ENCODE measurements at regions not wholly inside any gene's neighbourhood (a gene's known extent, or its start where the extent isn't known, plus 50 kb on each side); places are given as distances from the start of the nearest gene placed in this dataset.

DNA sequence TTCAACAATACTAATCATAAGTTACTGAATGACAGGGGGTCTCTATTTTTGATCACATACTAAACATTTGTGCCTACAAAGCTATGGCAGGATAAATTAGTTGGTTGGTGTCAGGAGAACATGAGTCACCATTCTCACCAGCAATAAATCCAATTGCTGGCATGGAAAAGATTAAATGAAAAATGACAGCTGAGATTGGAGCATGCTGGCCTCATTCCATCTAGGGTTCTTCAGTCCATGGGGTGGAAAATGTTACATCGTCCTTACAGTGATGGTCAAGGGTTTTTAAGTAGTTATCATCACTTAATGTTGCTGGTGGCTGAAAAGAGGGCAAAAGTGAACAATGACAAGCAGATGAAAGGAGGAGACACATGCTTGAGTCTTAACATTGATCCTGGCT lies 180.1 kb upstream of the BCL6 start:
- peaks cover 2% of the 10 kb centered on the region for H3K9me3 Mint-ChIP-seq (ENCODE audit: unreplicated experiment)
- H3K36me3 Mint-ChIP-seq (ENCODE audit: unreplicated experiment), result peaks cover 5% of the 10 kb centered on the region
- H3K4me3 Mint-ChIP-seq (ENCODE audit: unreplicated experiment), result no peak overlapping the region
- no peak for DNase-seq
- TF ChIP-seq, protein P1, sequence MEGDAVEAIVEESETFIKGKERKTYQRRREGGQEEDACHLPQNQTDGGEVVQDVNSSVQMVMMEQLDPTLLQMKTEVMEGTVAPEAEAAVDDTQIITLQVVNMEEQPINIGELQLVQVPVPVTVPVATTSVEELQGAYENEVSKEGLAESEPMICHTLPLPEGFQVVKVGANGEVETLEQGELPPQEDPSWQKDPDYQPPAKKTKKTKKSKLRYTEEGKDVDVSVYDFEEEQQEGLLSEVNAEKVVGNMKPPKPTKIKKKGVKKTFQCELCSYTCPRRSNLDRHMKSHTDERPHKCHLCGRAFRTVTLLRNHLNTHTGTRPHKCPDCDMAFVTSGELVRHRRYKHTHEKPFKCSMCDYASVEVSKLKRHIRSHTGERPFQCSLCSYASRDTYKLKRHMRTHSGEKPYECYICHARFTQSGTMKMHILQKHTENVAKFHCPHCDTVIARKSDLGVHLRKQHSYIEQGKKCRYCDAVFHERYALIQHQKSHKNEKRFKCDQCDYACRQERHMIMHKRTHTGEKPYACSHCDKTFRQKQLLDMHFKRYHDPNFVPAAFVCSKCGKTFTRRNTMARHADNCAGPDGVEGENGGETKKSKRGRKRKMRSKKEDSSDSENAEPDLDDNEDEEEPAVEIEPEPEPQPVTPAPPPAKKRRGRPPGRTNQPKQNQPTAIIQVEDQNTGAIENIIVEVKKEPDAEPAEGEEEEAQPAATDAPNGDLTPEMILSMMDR (IDR thresholded peaks at IDR 0.05; ENCODE audit: partially characterized antibody, unreplicated experiment), result no peak
- no peak overlapping the region for H3K27ac Mint-ChIP-seq (ENCODE audit: unreplicated experiment)
- no peaks in the 10 kb centered on the region for H3K27me3 Mint-ChIP-seq (ENCODE audit: unreplicated experiment)
- H3K4me1 Mint-ChIP-seq (ENCODE audit: low read depth, unreplicated experiment), result no peaks in the 10 kb centered on the region

DNA sequence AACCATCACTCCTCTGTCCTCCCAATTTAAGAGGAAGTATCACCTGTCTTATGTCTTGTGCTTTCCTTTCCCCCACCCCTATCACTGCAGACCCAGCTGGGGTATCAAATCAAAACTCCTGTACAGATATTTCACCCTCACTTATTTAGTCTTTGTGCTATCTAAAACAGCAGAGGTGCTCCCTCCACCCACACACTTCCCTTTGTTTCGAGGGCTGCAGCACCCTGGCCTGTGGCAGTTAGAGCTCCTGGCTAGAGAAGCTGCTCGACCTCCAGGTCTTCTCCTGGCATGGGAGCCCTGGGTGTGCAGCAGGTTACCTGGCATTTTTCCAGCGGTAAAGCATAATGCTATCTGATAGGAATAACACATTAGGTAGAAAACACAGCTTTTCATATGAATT lies 181.4 kb upstream of the BCL6 start:
- no peak for DNase-seq
- no peak overlapping the region for H3K4me3 Mint-ChIP-seq (ENCODE audit: unreplicated experiment)
- H3K27me3 Mint-ChIP-seq (ENCODE audit: unreplicated experiment), result no peaks in the 10 kb centered on the region
- TF ChIP-seq, protein P1 (IDR thresholded peaks at IDR 0.05; ENCODE audit: partially characterized antibody, unreplicated experiment), result no peak
- peaks cover 2% of the 10 kb centered on the region for H3K9me3 Mint-ChIP-seq (ENCODE audit: unreplicated experiment)
- H3K27ac Mint-ChIP-seq (ENCODE audit: unreplicated experiment), result no peak overlapping the region
- no peaks in the 10 kb centered on the region for H3K4me1 Mint-ChIP-seq (ENCODE audit: low read depth, unreplicated experiment)
- peaks cover 5% of the 10 kb centered on the region for H3K36me3 Mint-ChIP-seq (ENCODE audit: unreplicated experiment)

DNA sequence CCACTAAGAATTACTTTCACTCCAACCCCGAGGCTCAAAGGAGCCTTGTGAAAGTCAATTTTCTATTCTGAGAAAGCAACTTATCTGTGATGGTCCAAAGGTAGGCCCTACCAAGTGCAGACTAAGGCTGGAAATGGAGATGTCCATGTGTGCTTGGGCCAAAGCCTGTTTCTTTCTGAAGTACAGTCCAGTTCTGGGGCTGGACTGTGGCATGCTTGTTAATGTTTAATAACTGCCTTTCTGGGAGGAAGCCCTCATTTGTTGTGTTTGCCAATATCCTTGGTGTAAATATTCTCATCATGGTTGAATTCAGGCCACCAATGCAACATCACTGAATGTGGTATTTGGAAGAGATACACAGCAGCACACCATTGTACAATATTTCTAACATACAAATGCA lies 182.3 kb upstream of the BCL6 start:
- H3K27me3 Mint-ChIP-seq (ENCODE audit: unreplicated experiment), result no peaks in the 10 kb centered on the region
- no peak for DNase-seq
- peaks cover 2% of the 10 kb centered on the region for H3K9me3 Mint-ChIP-seq (ENCODE audit: unreplicated experiment)
- no peaks in the 10 kb centered on the region for H3K4me1 Mint-ChIP-seq (ENCODE audit: low read depth, unreplicated experiment)
- H3K4me3 Mint-ChIP-seq (ENCODE audit: unreplicated experiment), result no peak overlapping the region
- TF ChIP-seq, protein P1 (IDR thresholded peaks at IDR 0.05; ENCODE audit: partially characterized antibody, unreplicated experiment), result no peak
- no peak overlapping the region for H3K27ac Mint-ChIP-seq (ENCODE audit: unreplicated experiment)
- peaks cover 5% of the 10 kb centered on the region for H3K36me3 Mint-ChIP-seq (ENCODE audit: unreplicated experiment)

DNA sequence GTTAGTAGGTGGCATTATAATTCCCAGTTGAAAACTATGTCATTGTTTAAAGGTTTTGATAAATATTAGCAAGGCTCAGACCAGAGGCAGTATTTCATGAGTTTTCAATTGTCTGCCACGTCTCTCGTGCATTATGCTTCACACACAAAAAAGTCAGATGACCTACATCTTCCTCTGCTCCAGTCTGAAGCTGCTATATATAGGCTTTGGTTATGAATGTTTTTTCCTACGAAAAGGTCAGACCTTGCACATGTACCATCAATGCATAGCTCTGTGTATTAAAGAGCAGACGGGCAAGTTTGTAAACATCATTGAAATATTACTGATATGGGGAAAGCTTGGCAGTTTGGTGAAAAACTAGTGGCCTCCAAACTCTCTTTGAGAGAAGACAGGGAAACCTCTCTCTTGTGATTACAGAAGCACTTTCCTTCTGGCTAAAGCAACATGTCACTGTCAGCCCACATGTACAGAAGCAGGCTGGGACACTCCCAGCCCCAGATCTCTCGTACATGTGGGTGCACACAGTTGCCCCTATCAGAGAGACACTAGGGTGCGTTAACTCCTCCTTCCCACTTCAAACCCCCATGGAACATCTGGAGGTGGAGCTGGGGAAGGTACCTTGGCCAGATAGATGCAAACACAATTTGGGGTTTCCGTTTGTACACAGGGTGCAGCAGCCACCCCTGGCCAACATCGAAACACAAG lies 184.0 kb upstream of the BCL6 start:
- no peak for DNase-seq
- Mint-ChIP-seq H3K9me3 (ENCODE audit: unreplicated experiment) (peaks cover 2% of the 10 kb centered on the region), H3K27ac (ENCODE audit: unreplicated experiment) (no peak overlapping the region), H3K4me3 (ENCODE audit: unreplicated experiment) (no peak overlapping the region), H3K27me3 (ENCODE audit: unreplicated experiment) (no peaks in the 10 kb centered on the region), H3K4me1 (ENCODE audit: low read depth, unreplicated experiment) (no peaks in the 10 kb centered on the region), H3K36me3 (ENCODE audit: unreplicated experiment) (peaks cover 5% of the 10 kb centered on the region)
- TF ChIP-seq, protein P1 (IDR thresholded peaks at IDR 0.05; ENCODE audit: partially characterized antibody, unreplicated experiment), result no peak

DNA sequence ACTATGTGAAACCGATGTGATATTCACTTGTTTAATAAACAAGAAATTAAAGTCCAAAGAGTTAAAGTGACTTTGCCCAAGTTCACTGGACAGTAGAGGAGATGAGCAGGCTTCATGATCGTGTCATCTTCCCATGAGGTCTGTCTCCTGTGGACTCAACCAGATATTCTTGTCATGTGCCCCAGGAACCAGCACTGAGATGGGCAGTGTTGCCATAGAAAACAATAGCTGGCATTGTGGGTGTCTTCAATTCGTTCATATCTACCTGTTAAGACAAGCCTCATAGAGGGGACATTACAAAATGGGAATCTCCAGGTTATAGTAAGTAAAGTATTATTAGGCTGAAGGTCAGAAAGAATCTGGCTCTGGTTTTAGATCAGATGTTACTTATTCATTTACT lies 184.8 kb upstream of the BCL6 start:
- Mint-ChIP-seq H3K4me1 (ENCODE audit: low read depth, unreplicated experiment) (no peaks in the 10 kb centered on the region), H3K36me3 (ENCODE audit: unreplicated experiment) (no peaks in the 10 kb centered on the region), H3K27ac (ENCODE audit: unreplicated experiment) (no peak overlapping the region), H3K9me3 (ENCODE audit: unreplicated experiment) (peaks cover 2% of the 10 kb centered on the region), H3K4me3 (ENCODE audit: unreplicated experiment) (no peak overlapping the region), H3K27me3 (ENCODE audit: unreplicated experiment) (no peaks in the 10 kb centered on the region)
- DNase-seq, result no peak
- TF ChIP-seq, protein P1 (IDR thresholded peaks at IDR 0.05; ENCODE audit: partially characterized antibody, unreplicated experiment), result no peak

All from glutamatergic neuron (in vitro differentiated cells).